Activated CD4-positive, alpha-beta T cell treated with anti-CD3 and anti-CD28 coated beads, Interleukin-2, amount 10 ng/mL, durations not matched to agents 7 days and 5 days (primary cell): ENCODE measurements at regions not wholly inside any gene's neighbourhood (a gene's known extent, or its start where the extent isn't known, plus 50 kb on each side); places are given as distances from the start of the nearest gene placed in this dataset.

Source experiments
- CTCF ChIA-PET: fragments of 350-600 bp; sonication (Branson Sonifier 250); formaldehyde crosslinking; loops from one replicate; lab custom pipeline; 2021; ENCODE audit warnings: antibody characterized with exemption; lab: Charles Lee
- POLR2A ChIA-PET: fragments of 350-600 bp; sonication (Branson Sonifier 250); formaldehyde crosslinking; loops from one replicate; lab custom pipeline; 2021; ENCODE audit warnings: antibody characterized with exemption; lab: Charles Lee
- DNase-seq: peaks from one replicate; pipeline ENCODE4 v3.0.0-alpha.2; 2020
- H3K27ac Mint-ChIP-seq: one replicate; pipeline ENCODE4 v1.8.0; 2021; ENCODE audit warnings: mild to moderate bottlenecking, moderate library complexity, mixed read lengths
- H3K27me3 Mint-ChIP-seq: one replicate; pipeline ENCODE4 v1.8.0; 2021; ENCODE audit warnings: mixed read lengths
- H3K36me3 Mint-ChIP-seq: one replicate; pipeline ENCODE4 v1.8.0; 2021; ENCODE audit warnings: low read depth, mixed read lengths
- H3K4me1 Mint-ChIP-seq: one replicate; pipeline ENCODE4 v1.8.0; 2021; ENCODE audit warnings: mixed read lengths
- H3K4me3 Mint-ChIP-seq: one replicate; pipeline ENCODE4 v1.8.0; 2021; ENCODE audit warnings: mild to moderate bottlenecking, moderate library complexity, mixed read lengths
- H3K9me3 Mint-ChIP-seq: one replicate; pipeline ENCODE4 v1.8.0; 2021; ENCODE audit warnings: mixed read lengths

DNA sequence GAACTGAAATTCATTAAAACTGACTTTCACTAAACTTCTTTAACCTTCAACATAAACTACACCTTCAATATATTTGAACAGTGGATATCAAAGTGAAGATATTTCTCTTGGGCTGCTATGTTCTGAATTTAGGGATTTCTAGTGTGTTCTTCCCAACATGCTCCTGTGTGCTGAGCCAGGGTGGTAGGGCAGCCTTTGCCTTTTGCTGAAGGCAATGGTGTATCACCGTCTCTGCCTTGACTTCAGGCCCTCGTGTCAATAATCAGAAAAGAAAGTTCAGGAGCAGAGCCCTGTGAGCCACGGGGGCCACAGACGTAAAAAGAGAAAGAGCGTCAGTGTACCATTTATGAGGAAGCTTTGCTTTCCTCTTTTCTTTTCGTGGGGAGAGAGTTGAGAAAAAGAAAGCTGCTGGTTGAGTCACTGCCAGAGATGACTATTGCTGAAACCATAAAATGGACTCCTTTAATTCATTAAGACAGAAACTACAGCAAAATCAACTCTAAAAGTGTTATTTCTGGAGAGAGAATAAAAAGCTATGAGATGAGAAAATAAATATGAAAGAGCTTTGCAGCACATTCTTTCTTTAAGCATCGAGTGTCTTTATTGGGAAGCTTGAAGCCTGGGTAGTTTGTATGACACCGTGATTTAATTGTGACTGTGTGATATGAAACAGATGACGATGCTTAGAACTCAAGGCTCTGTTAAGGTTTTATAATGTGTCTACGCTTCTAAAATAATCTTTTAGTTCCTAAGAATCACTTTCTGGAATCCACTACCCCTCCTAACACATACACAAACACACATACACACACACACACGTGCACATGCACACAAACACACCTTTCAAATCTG is 271.8 kb upstream of the MTNR1B start:
- CTCF ChIA-PET: no interaction called here
- no peak for DNase-seq
- Mint-ChIP-seq H3K36me3 (no peaks in the 10 kb centered on the region), H3K4me3 (no peak overlapping the region), H3K9me3 (no peaks in the 10 kb centered on the region), H3K27me3 (no peaks in the 10 kb centered on the region), H3K27ac (no peak overlapping the region), H3K4me1 (no peaks in the 10 kb centered on the region)
- POLR2A ChIA-PET: no interaction called here

GRCh38 chr11:92698742-92699141 is 270.7 kb upstream of the MTNR1B start:
- DNase-seq: no peak
- ChIA-PET CTCF (no interaction called here), POLR2A (no interaction called here)
- no peaks in the 10 kb centered on the region for H3K27me3 Mint-ChIP-seq
- H3K4me3 Mint-ChIP-seq: no peak overlapping the region
- no peaks in the 10 kb centered on the region for H3K4me1 Mint-ChIP-seq
- no peaks in the 10 kb centered on the region for H3K36me3 Mint-ChIP-seq
- H3K27ac Mint-ChIP-seq: no peak overlapping the region
- peaks cover 2% of the 10 kb centered on the region for H3K9me3 Mint-ChIP-seq

DNA sequence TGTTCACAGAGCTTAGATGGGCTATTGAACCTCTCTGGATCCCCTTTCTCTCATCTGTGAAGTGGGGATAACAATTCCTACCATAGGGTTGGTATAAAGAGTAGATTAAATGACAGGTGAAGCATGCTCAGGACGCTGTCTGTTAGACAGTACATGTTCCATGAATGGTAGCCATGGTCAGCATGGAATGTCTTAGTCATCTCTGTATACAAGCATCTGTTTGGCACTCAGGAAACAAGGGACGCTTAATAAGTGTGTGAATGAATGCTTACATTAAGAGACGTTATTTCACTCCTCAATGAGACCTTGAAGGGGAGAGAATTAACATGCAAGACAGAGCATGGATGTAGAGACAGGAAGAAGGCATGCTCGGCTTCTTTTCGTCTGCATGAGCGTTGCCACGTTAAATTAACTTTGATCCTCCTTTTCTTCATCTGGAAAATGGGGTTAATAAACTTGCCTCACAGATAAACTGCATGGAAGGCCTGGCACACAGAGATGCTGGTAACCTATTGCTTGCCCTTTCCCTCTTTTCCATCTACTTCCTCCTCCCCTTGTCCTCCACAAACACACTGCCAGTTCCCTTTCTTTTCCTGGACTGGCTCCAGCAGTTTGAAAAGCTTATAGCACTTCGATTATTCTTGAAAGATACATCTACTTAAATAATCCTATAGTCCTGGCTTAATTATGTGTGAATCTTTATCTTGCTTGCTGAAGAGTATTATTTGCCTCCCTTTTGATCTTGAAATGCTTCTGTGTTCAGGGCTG is 267.2 kb upstream of the MTNR1B start:
- Mint-ChIP-seq H3K9me3 (peaks cover 7% of the 10 kb centered on the region), H3K27ac (no peak overlapping the region), H3K4me1 (no peaks in the 10 kb centered on the region), H3K36me3 (no peaks in the 10 kb centered on the region), H3K4me3 (no peak overlapping the region), H3K27me3 (no peaks in the 10 kb centered on the region)
- POLR2A ChIA-PET: no interaction called here
- CTCF ChIA-PET: no interaction called here
- DNase-seq: no peak

GRCh38 chr11:92702805-92703448 is 266.5 kb upstream of the MTNR1B start:
- CTCF ChIA-PET: no interaction called here
- POLR2A ChIA-PET: no interaction called here
- no peak overlapping the region for H3K27ac Mint-ChIP-seq
- H3K27me3 Mint-ChIP-seq: no peaks in the 10 kb centered on the region
- peaks cover 7% of the 10 kb centered on the region for H3K9me3 Mint-ChIP-seq
- H3K4me3 Mint-ChIP-seq: no peak overlapping the region
- DNase-seq: no peak
- no peaks in the 10 kb centered on the region for H3K4me1 Mint-ChIP-seq
- no peaks in the 10 kb centered on the region for H3K36me3 Mint-ChIP-seq

GRCh38 chr11:92703449-92703830 is 266.0 kb upstream of the MTNR1B start:
- H3K4me1 Mint-ChIP-seq: no peaks in the 10 kb centered on the region
- no peak for DNase-seq
- no peaks in the 10 kb centered on the region for H3K36me3 Mint-ChIP-seq
- ChIA-PET CTCF (no interaction called here), POLR2A (no interaction called here)
- no peak overlapping the region for H3K27ac Mint-ChIP-seq
- H3K27me3 Mint-ChIP-seq: no peaks in the 10 kb centered on the region
- peaks cover 7% of the 10 kb centered on the region for H3K9me3 Mint-ChIP-seq
- H3K4me3 Mint-ChIP-seq: no peak overlapping the region

DNA sequence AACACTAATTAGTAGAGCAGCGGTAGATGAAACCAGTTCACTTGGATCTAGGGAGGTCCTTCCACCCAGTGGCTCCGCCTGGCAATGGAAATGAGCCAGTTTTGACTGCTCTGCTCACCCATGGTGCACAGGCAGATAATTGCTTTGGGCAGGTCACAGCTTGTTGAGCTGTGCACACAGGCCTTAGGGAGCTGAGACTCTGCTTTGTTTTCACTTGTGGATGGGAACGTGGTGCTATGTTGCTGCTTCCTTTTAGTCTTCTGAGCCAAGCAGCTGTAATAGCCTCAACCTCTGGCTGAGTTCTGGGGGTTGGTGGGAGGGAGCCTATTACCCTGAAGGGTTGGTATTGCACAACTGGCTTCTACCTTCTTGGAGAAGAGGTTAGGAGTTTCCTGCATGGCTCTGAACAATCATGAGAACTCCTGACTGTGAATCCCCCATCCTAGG is 262.3 kb upstream of the MTNR1B start:
- CTCF ChIA-PET: interaction anchor here (1.3 kb wide), 1 partner anchor 14 kb away, joined by 3 read pairs; no protein-coding TSS in a partner anchor
- Mint-ChIP-seq H3K27ac (no peak overlapping the region), H3K4me3 (no peak overlapping the region), H3K9me3 (peaks cover 7% of the 10 kb centered on the region), H3K36me3 (no peaks in the 10 kb centered on the region), H3K27me3 (no peaks in the 10 kb centered on the region), H3K4me1 (no peaks in the 10 kb centered on the region)
- POLR2A ChIA-PET: no interaction called here
- no peak for DNase-seq

- ChIA-PET CTCF (interaction anchor here (1.3 kb wide), 1 partner anchor 14 kb away, joined by 3 read pairs; no protein-coding TSS in a partner anchor), POLR2A (no interaction called here)
- Mint-ChIP-seq H3K4me1 (no peaks in the 10 kb centered on the region), H3K27me3 (no peaks in the 10 kb centered on the region), H3K36me3 (no peaks in the 10 kb centered on the region), H3K4me3 (no peak overlapping the region), H3K9me3 (peaks cover 7% of the 10 kb centered on the region), H3K27ac (no peak overlapping the region)
- no peak for DNase-seq
Measured at GRCh38 chr11:92707665-92708064, 261.8 kb upstream of the MTNR1B start.

GRCh38 chr11:92709329-92709728 is 260.1 kb upstream of the MTNR1B start:
- peaks cover 6% of the 10 kb centered on the region for H3K9me3 Mint-ChIP-seq
- H3K27me3 Mint-ChIP-seq: no peaks in the 10 kb centered on the region
- no peaks in the 10 kb centered on the region for H3K4me1 Mint-ChIP-seq
- ChIA-PET POLR2A (no interaction called here), CTCF (no interaction called here)
- H3K4me3 Mint-ChIP-seq: no peak overlapping the region
- no peak overlapping the region for H3K27ac Mint-ChIP-seq
- DNase-seq: no peak
- no peaks in the 10 kb centered on the region for H3K36me3 Mint-ChIP-seq

- ChIA-PET POLR2A (no interaction called here), CTCF (no interaction called here)
- Mint-ChIP-seq H3K27me3 (no peaks in the 10 kb centered on the region), H3K4me1 (no peaks in the 10 kb centered on the region), H3K27ac (no peak overlapping the region), H3K36me3 (no peaks in the 10 kb centered on the region), H3K4me3 (no peak overlapping the region), H3K9me3 (no peaks in the 10 kb centered on the region)
- no peak for DNase-seq
Measured at GRCh38 chr11:92711926-92712325, 257.5 kb upstream of the MTNR1B start.

- no peak for DNase-seq
- no peaks in the 10 kb centered on the region for H3K4me1 Mint-ChIP-seq
- H3K27ac Mint-ChIP-seq: no peak overlapping the region
- no peaks in the 10 kb centered on the region for H3K36me3 Mint-ChIP-seq
- ChIA-PET CTCF (no interaction called here), POLR2A (no interaction called here)
- no peaks in the 10 kb centered on the region for H3K27me3 Mint-ChIP-seq
- H3K4me3 Mint-ChIP-seq: no peak overlapping the region
- H3K9me3 Mint-ChIP-seq: no peaks in the 10 kb centered on the region
Measured at GRCh38 chr11:92714111-92714510, 255.3 kb upstream of the MTNR1B start.

- Mint-ChIP-seq H3K27me3 (no peaks in the 10 kb centered on the region), H3K4me1 (no peaks in the 10 kb centered on the region), H3K4me3 (no peak overlapping the region), H3K36me3 (no peaks in the 10 kb centered on the region), H3K9me3 (no peaks in the 10 kb centered on the region), H3K27ac (no peak overlapping the region)
- no peak for DNase-seq
- POLR2A ChIA-PET: no interaction called here
- CTCF ChIA-PET: no interaction called here
Measured at GRCh38 chr11:92717240-92717639, 252.2 kb upstream of the MTNR1B start.

GRCh38 chr11:92720385-92720784 is 249.1 kb upstream of the MTNR1B start:
- no peaks in the 10 kb centered on the region for H3K4me1 Mint-ChIP-seq

GRCh38 chr11:92725352-92725751 is 244.1 kb upstream of the MTNR1B start:
- Mint-ChIP-seq H3K27me3 (no peaks in the 10 kb centered on the region), H3K36me3 (no peaks in the 10 kb centered on the region), H3K27ac (no peak overlapping the region), H3K9me3 (no peaks in the 10 kb centered on the region), H3K4me3 (no peak overlapping the region), H3K4me1 (no peaks in the 10 kb centered on the region)
- CTCF ChIA-PET: no interaction called here
- POLR2A ChIA-PET: no interaction called here
- no peak for DNase-seq

More at GRCh38 chr11:92720385-92720784, 249.1 kb upstream of the MTNR1B start:
- DNase-seq: no peak
- ChIA-PET CTCF (no interaction called here), POLR2A (no interaction called here)
- Mint-ChIP-seq H3K27me3 (no peaks in the 10 kb centered on the region), H3K27ac (no peak overlapping the region), H3K36me3 (no peaks in the 10 kb centered on the region), H3K9me3 (no peaks in the 10 kb centered on the region), H3K4me3 (no peak overlapping the region)
